BJ (cell line): ENCODE measurements at regions not wholly inside any gene's neighbourhood (a gene's known extent, or its start where the extent isn't known, plus 50 kb on each side); places are given as distances from the start of the nearest gene placed in this dataset.

Source experiments
- CTCF ChIA-PET: fragments of 350-600 bp; formaldehyde crosslinking; extraction: SDS; loops from one replicate; lab custom pipeline; 2021; ENCODE audit warnings: antibody characterized with exemption, inconsistent platforms; lab: Yijun Ruan, JAX
- POLR2A ChIA-PET: fragments of 300-600 bp; sonication (Branson Sonifier 250); formaldehyde crosslinking; extraction: SDS; loops from one replicate; lab custom pipeline; 2021; ENCODE audit warnings: antibody characterized with exemption; lab: Charles Lee
- DNase-seq: peaks from one replicate; pipeline ENCODE4 v3.0.0-alpha.2; 2011; ENCODE audit warnings: low read depth
- H3K27me3 ChIP-seq: 2 replicates; pipeline ENCODE4 v1.6.0; 2011; ENCODE audit warnings: low read length; ENCODE audit not compliant: control insufficient read depth, insufficient read depth
- H3K36me3 ChIP-seq: 2 replicates; pipeline ENCODE4 v1.5.1; 2011; ENCODE audit warnings: low read length; ENCODE audit not compliant: control insufficient read depth, insufficient read depth
- H3K4me3 ChIP-seq: 2 replicates; pipeline ENCODE4 v1.5.1; 2011; ENCODE audit warnings: low read depth, mild to moderate bottlenecking, control low read depth, low read length
- TF ChIP-seq, protein P1 (sequence below): IDR thresholded peaks from 2 replicates; pipeline ENCODE4 v1.5.1; 2011; ENCODE audit warnings: low read depth, mild to moderate bottlenecking, control low read depth, inconsistent platforms, low read length, moderate library complexity; ENCODE audit not compliant: insufficient read depth

DNA sequence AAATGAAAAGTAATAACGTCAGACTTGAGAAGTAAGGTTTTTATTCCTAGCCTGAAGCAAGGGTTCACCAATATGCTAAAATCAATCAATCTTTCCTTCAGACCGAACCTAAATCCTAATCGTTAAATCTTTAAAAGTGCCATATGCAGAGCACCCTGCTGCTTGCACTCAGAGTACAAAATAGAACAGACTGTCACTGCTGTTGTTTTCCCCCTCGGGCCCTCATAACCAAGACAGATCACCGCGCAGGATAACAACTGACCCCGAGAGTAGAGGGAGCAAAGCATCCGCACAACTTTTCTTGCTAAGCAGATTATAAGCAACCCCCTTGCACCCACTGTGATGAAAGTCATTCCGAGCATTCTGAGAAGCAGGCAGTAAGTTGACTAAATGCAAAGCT, 550.9 kb upstream of the NDST4 start:
- DNase-seq = no peak
- ChIA-PET CTCF (no interaction called here), POLR2A (no interaction called here)
- Histone ChIP-seq H3K4me3 (no peak overlapping the region), H3K27me3 (no peaks in the 10 kb centered on the region), H3K36me3 (no peaks in the 10 kb centered on the region)
- TF ChIP-seq, protein P1, sequence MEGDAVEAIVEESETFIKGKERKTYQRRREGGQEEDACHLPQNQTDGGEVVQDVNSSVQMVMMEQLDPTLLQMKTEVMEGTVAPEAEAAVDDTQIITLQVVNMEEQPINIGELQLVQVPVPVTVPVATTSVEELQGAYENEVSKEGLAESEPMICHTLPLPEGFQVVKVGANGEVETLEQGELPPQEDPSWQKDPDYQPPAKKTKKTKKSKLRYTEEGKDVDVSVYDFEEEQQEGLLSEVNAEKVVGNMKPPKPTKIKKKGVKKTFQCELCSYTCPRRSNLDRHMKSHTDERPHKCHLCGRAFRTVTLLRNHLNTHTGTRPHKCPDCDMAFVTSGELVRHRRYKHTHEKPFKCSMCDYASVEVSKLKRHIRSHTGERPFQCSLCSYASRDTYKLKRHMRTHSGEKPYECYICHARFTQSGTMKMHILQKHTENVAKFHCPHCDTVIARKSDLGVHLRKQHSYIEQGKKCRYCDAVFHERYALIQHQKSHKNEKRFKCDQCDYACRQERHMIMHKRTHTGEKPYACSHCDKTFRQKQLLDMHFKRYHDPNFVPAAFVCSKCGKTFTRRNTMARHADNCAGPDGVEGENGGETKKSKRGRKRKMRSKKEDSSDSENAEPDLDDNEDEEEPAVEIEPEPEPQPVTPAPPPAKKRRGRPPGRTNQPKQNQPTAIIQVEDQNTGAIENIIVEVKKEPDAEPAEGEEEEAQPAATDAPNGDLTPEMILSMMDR = no peak

DNA sequence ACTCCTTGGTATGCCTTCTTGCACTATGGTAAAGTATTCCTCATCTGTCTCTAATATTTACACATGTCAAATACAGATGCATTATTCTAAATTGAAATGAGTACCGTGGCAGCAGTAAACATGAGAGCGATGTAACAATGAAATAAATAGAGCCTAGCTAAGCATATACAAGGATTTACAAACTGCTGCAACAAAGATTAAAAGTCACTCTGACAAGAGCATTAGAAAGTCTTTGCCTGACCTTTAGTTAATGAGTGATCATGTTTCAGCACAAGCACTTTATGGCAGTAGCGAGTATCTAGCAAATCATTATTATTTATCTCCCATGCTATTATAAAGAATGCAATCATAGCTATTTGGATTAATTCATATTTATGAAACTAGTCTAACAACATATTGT, 547.0 kb upstream of the NDST4 start:
- no peak for DNase-seq
- Histone ChIP-seq H3K4me3 (no peak overlapping the region), H3K36me3 (no peaks in the 10 kb centered on the region), H3K27me3 (no peaks in the 10 kb centered on the region)
- TF ChIP-seq, protein P1 = no peak
- ChIA-PET CTCF (no interaction called here), POLR2A (no interaction called here)

DNA sequence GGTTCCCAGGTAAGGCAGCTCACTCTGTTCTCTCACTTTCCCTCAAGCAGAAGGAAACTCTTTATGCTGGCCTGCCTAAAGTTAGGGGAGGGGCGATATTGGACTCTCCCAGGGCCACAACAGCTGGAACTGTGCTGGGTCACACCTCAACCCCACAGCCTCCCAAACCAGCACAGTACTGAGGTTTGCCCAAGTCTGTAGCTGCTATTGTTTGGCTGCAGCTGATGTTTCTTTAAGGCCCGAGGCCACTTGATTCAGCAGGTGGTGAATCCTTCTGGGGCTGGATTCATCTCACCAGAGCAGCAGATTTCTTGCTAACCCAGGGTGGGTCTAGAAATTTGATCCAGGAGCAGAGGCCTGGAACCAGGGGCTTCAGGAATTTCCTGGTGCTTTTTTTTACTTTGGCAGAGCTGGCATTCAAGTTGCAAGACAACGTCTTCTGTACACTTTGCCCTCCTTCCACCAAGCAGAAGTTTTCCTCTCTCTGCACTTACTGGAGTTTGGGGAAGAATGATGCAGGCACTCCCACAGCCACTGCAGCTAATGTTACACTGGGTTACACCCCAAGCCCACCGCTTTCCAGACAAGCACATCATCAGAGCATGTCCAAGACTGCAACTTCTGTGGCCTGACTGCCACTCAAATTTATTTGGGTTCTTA, 544.7 kb upstream of the NDST4 start:
- POLR2A ChIA-PET = no interaction called here
- no peaks in the 10 kb centered on the region for H3K27me3 ChIP-seq
- no peak overlapping the region for H3K4me3 ChIP-seq
- CTCF ChIA-PET = no interaction called here
- DNase-seq = no peak
- TF ChIP-seq, protein P1 = no peak
- H3K36me3 ChIP-seq = no peaks in the 10 kb centered on the region

DNA sequence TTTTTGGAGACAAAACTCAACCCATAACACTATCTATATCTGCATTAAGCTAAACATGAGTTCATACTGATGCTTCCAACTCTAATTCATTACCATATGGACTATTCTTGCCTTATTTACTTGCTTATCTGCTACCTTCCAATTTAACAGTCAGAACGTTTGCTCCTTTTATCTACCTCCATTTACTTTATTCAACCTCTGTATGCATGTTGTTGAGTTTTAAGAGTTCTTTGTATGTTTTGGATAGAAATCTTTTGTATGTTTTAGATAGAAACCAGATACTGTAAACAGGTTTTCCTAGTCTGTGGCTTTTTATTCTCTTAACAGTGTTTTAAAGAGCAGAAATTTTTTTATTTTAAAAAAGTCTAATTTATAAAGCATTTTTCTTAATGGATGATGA, 542.2 kb upstream of the NDST4 start:
- DNase-seq = no peak
- TF ChIP-seq, protein P1 = no peak
- CTCF ChIA-PET = no interaction called here
- POLR2A ChIA-PET = no interaction called here
- Histone ChIP-seq H3K4me3 (no peak overlapping the region), H3K36me3 (no peaks in the 10 kb centered on the region), H3K27me3 (no peaks in the 10 kb centered on the region)

DNA sequence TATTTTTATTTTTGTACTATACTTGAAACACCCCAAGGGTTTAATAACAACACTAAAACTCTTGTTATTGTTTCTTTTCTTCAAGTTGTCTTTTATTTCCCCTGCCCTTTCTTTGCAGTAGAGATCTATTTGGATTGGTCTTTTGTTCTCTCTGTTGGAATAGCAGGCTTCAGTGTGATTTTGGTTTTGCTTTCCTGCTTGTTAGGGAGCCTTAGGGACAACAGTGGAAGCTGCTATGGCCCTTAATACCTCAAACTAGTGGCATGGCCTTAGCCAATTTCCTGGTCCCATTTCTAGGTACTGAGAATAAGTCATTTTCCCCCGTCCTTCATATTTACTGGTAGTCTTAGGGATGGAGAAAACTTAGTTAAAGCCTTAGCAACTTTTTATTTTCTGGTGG, 535.4 kb upstream of the NDST4 start:
- POLR2A ChIA-PET = no interaction called here
- no peak for DNase-seq
- no peaks in the 10 kb centered on the region for H3K36me3 ChIP-seq
- CTCF ChIA-PET = no interaction called here
- TF ChIP-seq, protein P1 = no peak
- H3K27me3 ChIP-seq = no peaks in the 10 kb centered on the region
- H3K4me3 ChIP-seq = no peak overlapping the region
